ENCODE measurements at regions not wholly inside any gene's neighbourhood (a gene's known extent, or its start where the extent isn't known, plus 50 kb on each side); places are given as distances from the start of the nearest gene placed in this dataset.

DNA sequence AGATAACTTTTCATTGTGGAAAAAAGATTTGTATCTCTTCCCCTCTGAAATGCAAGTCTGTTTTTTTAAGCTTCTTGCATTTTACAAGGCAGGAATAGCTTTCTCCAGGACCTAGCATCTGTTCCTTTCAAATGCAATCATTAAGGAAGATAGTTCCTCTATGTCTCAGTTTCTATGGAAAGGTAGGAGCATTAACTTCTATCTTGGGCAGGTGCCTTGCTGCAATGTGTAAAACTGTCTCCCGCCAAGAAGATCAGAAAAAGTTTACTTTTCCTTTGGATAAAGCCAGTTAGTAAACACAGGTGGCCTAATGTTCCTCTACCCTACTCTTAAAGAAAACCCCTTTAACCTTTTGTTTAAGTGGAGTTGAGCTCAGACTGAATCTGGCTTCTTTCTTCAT is 560.6 kb upstream of the CYLC2 start:
- no peak for TF ChIP-seq CTCF (conservative IDR thresholded peaks at IDR 0.05)
- TF ChIP-seq EZH2 (IDR thresholded peaks at IDR 0.05; ENCODE audit: low read depth): no peak
